ENCODE measurements at regions not wholly inside any gene's neighbourhood (a gene's known extent, or its start where the extent isn't known, plus 50 kb on each side); places are given as distances from the start of the nearest gene placed in this dataset.

DNA sequence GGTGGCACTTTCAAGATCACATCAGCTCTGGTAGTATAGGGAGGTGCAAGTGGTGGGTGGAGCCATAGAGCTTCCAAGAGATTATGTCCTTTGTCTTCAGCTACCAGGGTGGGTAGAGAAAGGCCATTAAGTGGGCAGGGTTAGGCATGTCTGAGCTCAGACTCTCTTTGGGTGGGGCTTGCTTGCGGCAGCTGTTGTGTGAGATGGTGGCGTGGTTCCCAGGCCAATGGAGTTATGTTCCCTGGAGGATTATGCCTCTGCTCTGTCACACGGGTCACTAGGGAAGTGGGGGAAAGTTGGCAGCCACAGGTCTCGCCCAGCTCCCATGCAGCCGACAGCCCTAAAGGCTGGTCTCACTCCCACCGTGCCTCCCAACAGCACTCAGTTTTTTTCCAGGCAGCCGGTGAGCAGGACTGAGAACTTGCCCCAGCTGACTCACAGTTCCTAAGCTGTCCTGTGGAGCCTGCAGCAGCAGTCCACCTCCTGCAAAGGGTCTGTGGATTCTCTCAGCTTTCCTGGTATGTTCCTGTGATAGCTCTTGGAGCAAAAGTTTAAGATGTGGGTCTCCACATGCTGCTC, 459.0 kb downstream of the SH2D4B start:
- peak overlapping the region in 5 of 21 experiments; percentile 22 to 67 (median 42) for H3K27ac ChIP-seq
- H3K4me3 ChIP-seq: no peak overlapping the region

DNA sequence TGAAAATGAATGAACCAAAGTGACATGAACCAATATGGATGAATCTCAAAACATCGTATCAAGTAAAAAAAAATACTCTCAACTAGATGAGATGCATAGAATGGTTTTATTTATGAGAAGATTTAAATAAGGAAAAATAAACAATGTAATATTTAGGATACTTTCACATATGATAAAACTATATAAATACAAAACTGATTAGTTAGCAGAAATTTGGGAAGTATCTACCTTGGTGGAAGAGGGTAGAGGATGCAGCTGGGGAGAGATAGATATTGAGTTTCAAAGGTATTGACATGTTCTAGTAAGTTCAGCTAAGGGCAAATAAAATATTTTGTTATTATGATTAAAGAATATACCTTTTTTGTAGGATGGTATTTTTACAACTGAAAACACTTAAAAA, 463.1 kb downstream of the SH2D4B start:
- H3K27ac ChIP-seq: no peak overlapping the region
- no peak overlapping the region for H3K4me3 ChIP-seq

GRCh38 chr10:81002382-81002781, 464.7 kb downstream of the SH2D4B start:
- Histone ChIP-seq H3K4me3 (no peak overlapping the region), H3K27ac (no peak overlapping the region)

GRCh38 chr10:81007872-81008271, 470.2 kb downstream of the SH2D4B start:
- Histone ChIP-seq H3K27ac (no peak overlapping the region), H3K4me3 (no peak overlapping the region)

DNA sequence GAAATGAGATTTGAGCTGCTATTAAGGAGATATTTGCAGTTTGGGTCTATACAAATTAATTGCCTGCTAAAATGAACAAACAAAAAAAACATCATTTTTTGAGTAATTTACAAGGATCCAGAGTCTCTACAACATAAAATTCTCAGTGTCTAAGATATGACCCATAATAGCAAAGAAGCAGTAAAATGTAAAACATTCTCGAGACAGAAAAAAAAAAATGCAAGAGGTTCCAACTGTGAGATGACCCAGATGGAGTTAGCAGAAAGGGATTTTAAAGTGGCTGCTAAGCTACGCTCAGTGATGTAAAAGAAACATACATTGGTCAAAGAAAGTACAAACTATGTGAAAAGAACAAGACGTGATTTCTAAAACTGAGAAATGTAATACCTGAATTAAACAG, 471.0 kb downstream of the SH2D4B start:
- H3K4me3 ChIP-seq: no peak overlapping the region

GRCh38 chr10:81009296-81009695, 471.6 kb downstream of the SH2D4B start:
- no peak overlapping the region for H3K4me3 ChIP-seq
- no peak overlapping the region for H3K27ac ChIP-seq

More for the DNA sequence above, 471.0 kb downstream of the SH2D4B start:
- H3K27ac ChIP-seq: no peak overlapping the region

GRCh38 chr10:81013771-81014170, 476.1 kb downstream of the SH2D4B start:
- Histone ChIP-seq H3K27ac (peak overlapping the region in 1 of 21 experiments; percentile 62), H3K4me3 (no peak overlapping the region)

DNA sequence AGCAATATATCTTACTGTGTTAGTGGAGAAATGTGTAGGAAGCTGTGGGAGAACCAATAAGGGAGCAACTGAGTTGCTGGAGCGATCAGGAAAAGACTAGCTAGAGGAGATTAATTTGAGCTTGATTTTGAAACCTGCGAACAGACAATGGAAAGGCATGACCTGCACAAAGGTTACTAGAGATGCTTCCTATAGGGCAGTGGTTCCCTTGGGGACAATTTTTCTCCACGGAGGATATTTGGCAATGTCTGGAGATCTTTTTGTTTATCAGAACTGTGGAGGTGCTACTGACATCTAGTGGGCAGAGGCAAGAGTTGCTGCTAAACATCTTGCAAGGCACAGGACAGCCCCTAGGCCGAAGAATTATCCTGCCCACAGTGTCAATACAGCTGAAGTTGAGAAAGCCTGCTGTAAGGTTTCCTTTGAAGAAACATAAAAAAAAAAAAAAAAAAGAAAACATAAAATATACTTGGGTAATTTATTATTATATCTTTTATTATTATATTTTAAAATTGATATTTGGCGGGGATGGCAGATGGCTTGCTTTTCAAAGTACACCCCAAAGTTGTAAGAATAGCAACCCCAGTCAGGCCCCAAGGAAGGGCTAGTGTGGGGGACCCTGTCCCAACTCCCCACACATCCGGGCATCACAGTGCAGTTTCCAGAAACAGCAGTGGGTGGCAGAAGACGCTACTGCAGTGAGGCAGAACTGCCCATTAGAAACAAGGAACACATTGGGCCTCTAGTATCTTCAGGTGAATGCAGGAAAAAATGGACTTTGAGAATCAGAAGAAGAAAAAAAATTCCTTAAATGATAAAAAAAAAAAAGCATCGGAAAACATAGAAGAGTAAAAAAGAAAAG, 481.6 kb downstream of the SH2D4B start:
- no peak overlapping the region for H3K27ac ChIP-seq
- no peak overlapping the region for H3K4me3 ChIP-seq

DNA sequence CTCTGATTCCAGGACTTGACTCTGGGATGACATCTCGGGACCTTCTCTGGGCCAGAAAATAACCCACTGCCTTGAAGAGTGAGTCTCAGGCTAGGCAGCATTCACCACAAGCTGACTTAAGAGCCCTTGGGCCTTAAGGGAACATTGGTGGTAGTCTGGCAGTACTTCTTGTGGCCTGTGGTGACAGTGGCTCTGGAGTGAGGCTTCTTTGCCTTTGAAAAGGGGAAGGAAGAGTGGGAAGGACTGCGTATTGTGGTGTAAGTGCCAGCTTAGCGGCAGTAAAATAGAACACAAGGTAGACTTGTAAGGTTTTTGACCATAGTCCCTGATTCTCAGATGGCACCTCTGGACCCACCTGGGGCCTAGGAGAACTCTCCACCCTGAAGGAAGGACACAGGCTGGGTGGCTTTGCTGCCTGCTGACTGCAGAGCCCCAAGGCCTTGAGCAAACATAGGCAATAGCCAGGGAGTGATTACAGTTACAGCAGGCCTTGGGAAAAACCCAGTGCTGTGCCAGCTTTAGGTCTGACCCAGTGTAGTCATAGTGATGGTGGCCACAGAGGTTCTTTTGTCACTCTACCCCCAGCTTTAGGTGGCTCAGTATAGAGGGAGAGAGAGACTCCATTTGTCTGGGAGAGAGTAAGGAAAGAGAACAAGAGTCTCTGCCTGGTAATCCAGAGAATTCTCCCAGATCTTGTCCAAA, 483.9 kb downstream of the SH2D4B start:
- H3K27ac ChIP-seq: no peak overlapping the region
- H3K4me3 ChIP-seq: no peak overlapping the region

DNA sequence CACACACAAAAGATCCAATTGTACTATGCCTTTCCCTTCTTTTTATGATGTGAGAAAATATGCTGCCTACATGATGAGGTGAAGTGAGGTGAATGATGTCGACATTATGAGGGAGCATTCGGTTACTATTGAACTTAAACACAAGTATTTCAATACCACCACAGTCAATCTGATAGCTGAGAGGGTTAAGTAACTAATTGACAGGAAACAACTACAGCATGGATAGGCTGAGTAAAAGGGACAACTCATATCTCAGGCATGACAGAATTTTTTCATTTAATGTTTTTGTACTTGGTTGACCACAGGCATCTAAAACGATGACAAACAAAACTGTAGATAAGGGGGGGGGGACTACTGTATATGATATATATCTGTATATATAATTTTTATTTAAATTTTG, 488.9 kb downstream of the SH2D4B start:
- Histone ChIP-seq H3K4me3 (no peak overlapping the region), H3K27ac (no peak overlapping the region)

GRCh38 chr10:81027223-81027622, 489.5 kb downstream of the SH2D4B start:
- H3K4me3 ChIP-seq: no peak overlapping the region
- H3K27ac ChIP-seq: no peak overlapping the region

GRCh38 chr10:81027706-81028105, 490.0 kb downstream of the SH2D4B start:
- H3K27ac ChIP-seq: no peak overlapping the region
- no peak overlapping the region for H3K4me3 ChIP-seq

DNA sequence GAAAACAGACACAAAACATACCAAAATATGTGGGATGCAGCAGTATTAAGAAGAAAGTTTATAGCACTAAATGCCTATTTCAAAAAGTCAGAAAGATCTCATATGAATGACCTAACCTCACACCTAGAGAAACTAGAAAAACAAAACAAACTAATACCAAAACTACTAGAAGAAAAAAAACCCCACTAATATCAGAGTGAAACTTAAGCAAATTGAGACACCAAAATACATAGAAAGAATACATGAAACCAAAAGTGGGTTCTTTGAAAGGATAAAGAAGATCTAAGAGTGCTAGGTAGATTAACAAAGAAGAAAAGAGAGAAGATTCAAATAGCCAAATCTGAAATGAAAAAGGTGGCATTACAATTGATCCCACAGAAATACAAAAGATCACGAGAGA, 494.1 kb downstream of the SH2D4B start:
- Histone ChIP-seq H3K27ac (no peak overlapping the region), H3K4me3 (no peak overlapping the region)

DNA sequence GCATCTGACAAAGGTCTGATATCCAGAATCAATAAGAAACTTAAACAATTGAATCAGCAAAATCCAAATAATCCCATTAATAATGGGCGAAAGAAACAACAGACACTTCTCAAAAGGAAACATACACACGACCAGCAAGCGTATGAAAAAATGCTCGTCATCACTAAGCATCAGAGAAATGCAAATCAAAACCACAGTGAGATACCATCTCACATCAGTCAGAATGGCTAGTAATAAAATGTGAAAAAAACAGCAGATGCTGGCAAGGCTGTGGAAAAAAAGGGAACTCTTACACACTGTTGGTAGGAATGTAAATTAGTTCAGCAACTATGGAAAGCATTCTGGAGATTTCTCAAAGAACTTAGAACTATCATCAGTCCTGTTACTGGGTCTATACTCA, 496.7 kb downstream of the SH2D4B start:
- H3K4me3 ChIP-seq: no peak overlapping the region
- no peak overlapping the region for H3K27ac ChIP-seq

GRCh38 chr10:81036257-81036656, 498.6 kb downstream of the SH2D4B start:
- Histone ChIP-seq H3K27ac (no peak overlapping the region), H3K4me3 (no peak overlapping the region)

- no peak overlapping the region for H3K27ac ChIP-seq
- no peak overlapping the region for H3K4me3 ChIP-seq
Observed at GRCh38 chr10:81040031-81040430, 502.3 kb downstream of the SH2D4B start.

DNA sequence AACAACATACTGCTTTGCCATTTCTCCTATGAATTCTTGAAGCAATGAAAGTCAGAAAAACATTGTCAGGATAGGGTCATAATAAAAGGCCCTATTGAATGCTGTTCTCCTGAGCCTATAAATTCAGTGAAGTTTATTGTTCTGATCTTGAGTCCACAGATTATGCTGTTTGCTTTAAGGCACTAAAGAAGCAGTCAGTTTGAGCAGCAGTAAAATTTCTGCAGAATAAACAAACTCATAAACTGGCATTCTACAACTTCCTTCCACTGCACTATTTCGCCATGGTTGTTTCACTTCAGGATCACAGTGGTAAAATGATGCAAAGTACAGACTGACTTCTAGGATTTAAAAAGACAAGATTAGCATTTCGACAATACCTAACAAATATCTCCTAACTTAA, 503.2 kb downstream of the SH2D4B start:
- no peak overlapping the region for H3K4me3 ChIP-seq
- H3K27ac ChIP-seq: no peak overlapping the region

DNA sequence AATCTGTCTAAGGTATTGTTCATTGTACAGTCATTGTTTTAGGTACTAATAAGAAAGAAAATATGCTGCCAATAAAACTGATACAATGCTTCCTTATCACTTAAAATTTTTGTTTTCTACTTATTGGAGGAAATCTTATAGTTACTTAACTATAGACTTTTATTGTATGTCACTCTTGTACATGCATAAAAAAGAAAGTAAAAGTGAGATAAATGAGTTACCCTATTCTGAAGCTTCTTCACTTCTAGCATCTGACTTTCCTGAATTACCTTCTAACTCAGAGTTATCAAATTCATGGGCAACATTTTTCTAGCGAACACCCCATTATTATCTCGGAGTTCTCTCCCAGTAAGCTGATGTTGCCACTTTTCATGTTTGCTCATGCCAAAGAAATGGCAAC, 504.9 kb downstream of the SH2D4B start:
- no peak overlapping the region for H3K4me3 ChIP-seq
- no peak overlapping the region for H3K27ac ChIP-seq

- Histone ChIP-seq H3K4me3 (no peak overlapping the region), H3K27ac (no peak overlapping the region)
Observed at GRCh38 chr10:81065474-81065873, 527.8 kb downstream of the SH2D4B start.

DNA sequence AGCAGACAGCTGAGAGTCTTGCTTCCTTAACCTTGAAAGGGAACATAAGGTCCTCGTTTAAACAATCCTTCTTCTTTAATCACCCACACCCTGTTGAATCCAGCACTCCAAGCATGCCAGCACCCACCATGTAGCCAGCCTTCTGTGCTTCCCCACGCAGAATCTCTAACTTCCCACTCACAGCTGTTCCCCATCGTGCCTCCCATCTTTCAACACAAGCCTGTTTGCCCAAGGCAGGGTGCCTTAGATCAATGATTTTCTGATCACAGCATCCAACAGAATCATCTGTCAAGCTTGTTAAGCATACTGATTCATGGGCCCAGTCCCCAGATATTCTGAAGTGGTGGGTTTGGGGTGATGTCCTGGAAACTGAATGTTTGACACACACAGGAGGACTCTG, 530.8 kb downstream of the SH2D4B start:
- H3K4me3 ChIP-seq: no peak overlapping the region
- no peak overlapping the region for H3K27ac ChIP-seq

Measured in skin epidermis (tissue), 12 donors.